Activated CD4-positive, alpha-beta T cell treated with anti-CD3 and anti-CD28 coated beads, Interleukin-2, Interleukin-6, amounts not matched to agents 100 ng/mL and 50 ng/mL, durations not matched to agents 16 hours and 8 hours (primary cell): ENCODE measurements at regions not wholly inside any gene's neighbourhood (a gene's known extent, or its start where the extent isn't known, plus 50 kb on each side); places are given as distances from the start of the nearest gene placed in this dataset.

Experiments used
- DNase-seq: peaks from one replicate; pipeline ENCODE4 v3.0.0-alpha.2; 2020

DNA sequence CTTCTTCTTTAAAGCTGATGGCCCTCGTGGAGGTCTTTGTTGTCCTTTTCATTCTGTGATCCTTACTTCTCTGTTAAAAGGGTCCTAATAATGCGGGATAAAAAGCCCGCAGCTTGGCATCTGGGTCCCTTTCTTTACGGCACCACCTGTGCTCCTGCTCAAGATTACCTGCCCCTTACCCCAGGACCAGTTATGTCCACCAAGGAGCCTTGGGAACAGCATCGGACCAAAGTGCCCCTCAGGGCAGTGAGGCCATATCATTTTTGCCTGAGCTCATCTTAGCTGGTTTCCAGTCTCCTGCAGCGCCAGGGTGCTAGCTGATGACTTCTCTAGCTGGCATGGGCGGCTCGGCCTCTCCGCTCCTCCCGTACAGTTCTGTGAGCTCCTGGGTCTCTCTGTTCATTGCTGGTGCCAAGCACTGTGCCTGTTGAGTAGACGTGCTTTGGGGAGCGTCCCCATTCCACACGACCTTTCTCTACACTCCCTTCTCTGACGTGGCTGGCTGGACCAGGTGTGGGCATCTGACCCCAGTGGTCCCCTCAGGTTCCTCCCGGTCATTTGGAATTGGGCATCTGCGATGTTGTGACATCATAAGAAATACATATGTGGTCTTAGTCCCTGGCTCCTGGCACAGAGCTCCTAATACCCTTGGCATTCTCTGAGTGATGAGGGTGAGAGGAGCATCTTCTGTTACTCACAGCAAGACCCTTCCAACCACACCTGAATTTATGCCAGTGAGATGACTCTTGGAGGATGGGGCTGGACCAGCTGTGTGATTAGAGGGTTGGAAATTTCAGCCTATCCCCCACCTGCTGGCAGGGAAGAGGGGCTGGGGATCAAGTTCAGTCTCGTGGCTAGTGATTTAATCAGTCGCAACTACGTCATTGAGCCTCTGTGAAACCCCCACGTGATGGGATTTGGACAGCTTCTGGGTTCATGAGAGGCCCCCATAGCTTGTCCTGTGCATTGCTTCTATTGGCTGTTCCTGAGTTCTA, 134.2 kb upstream of the HS6ST1 start:
- no peak for DNase-seq

DNA sequence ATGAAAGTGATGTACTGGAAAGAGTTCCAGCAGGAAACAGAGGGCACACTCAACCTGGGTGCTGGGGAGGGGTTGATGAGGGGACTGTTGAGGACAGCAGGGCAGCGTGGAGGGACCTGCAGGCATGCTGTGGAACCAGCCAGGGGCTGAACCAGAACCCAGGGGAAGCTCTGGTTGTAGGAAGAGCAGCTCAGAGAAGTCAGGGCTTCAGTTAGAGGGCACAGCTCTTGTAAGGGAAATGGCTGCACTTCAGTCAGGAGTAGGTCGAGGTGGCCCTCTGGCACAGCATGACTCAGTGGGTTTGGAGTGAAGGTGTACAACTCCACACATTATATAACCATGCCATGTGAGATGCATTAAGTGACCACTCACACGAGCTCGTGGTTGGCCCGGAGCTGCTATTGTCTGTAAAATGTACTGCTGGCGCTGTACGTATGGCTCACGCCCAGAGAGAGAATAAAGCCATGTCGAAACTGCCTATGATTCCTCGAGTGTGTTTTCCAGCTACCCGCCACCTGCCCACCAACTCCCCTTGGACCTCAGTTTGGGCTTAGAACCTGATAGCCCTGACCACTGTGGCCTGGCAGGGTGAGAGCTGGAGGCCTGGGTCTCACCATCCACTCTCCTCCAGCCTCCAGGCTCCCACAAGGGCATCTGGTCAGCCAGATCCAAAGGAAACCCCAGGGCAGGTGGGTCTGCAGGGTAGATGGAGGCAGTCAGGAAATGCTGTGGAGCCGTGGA, 136.5 kb upstream of the HS6ST1 start:
- DNase-seq = no peak

DNA sequence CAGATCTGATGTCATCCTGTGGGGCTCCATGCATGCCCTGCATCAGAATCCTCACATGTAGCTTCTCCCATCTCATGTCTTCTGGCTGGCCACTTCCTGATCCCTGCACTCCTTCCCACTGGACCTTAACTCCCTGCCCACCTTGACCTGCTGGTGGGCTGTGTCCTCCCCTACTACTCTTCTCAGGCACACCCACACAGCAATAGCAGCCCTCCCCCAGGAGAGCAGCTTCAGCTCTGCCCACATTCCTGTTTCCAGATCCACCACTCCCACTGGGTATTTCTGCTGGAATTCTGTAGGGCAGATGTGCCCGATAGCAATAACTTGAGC, 137.0 kb upstream of the HS6ST1 start:
- DNase-seq = no peak

DNA sequence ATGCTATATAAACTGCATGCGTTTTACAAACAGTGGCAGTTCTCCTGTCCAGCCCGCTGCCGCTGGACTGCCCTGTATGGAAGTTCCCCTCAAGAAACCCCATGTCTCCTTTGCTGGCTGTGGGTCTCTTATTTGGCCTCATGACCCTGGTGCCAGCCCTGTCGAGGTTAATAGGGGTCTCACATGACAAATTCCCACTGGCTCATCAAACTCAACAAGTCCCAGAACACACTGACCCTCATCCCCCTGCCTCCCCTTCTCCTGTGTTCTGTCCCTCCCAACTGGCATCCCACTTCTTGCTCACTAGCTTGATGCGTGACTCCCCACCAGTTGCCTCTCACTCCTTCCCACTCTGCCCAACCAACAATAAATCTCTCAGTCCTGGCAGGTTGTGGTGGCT, 137.6 kb upstream of the HS6ST1 start:
- DNase-seq = no peak

DNA sequence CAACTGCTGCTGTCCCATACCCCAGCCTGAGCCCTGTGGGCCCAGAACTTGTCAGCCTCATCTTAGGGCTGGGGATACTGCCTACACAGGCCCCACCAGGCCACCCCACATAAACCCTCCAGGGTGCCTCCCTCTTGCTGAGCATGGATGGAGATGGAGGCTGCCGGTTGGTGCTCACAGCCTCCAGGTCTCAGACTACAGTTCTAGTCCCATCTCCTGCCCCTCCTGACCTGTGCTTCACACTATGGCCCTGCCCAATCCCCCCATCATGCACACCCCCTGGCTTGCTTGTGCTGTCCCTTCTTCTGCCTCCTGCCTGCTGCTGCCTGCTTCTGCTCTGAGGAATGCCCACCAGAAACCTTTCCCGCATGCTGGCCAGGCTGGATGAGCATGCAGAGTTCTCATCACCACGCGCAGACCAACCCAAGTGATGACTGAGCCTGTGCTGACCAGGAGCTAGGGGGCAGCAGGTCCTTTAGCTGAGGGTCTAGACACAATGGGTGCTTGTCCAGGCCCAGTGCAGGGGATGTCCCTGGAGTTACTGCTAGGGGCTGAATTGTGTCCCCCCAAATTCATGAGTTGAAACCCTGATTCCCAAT, 138.4 kb upstream of the HS6ST1 start:
- DNase-seq = no peak

DNA sequence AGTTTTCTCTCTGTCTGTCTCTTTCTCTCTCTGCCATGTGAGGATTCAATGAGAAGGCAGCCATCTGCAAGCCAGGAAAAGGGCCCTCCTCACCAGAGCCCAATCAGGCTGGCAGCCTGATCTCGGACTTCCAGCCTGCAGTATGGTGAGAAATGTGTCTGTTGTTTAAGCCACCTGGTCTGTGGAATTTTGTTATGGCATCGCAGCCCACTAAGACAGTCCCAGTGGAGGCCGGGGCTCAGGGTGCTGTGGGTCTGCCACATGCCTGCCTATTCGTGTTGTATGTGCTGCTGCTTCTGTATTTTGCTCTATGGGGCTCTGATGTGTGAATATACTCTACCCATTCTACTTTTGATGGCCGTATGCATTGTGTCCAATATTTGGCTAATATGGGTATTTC, 139.0 kb upstream of the HS6ST1 start:
- no peak for DNase-seq

DNA sequence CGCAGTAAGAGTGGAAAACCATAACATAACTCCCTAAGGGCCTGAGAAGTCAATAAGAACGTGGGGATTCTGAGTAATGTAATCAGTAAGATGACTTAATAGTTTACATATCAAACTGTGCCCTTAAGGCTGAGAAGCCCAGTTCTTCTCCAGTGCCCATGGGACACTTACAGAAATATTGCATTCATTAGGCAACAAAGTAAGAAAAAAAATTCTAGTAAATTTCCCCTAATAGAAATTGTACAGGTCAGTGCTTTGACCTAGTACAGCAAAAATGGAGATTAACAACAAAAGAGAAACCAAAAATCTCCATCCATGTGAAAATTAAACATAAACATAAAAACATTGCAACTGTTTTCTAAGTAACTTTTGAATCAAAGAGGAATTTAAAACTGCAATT, 139.8 kb upstream of the HS6ST1 start:
- no peak for DNase-seq

DNA sequence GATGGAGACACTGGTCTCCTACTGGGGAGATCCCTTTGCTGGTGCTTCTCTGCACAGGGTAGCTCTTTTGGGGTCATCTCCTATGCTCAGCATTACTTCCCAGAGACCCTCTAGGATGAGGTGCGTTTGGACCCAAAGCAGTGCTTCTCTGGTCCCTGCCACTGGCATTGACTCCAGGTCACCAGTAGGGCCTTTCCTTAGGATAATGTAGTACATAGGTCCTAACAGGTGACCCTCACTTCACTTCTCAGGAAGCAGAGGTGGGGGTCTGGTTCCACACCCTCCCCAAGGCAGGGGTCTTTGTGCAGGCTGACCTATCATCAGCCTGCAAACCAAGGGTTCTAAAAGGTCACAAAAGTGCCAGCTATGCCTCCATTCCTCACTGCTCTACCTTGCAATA, 145.8 kb upstream of the HS6ST1 start:
- no peak for DNase-seq

DNA sequence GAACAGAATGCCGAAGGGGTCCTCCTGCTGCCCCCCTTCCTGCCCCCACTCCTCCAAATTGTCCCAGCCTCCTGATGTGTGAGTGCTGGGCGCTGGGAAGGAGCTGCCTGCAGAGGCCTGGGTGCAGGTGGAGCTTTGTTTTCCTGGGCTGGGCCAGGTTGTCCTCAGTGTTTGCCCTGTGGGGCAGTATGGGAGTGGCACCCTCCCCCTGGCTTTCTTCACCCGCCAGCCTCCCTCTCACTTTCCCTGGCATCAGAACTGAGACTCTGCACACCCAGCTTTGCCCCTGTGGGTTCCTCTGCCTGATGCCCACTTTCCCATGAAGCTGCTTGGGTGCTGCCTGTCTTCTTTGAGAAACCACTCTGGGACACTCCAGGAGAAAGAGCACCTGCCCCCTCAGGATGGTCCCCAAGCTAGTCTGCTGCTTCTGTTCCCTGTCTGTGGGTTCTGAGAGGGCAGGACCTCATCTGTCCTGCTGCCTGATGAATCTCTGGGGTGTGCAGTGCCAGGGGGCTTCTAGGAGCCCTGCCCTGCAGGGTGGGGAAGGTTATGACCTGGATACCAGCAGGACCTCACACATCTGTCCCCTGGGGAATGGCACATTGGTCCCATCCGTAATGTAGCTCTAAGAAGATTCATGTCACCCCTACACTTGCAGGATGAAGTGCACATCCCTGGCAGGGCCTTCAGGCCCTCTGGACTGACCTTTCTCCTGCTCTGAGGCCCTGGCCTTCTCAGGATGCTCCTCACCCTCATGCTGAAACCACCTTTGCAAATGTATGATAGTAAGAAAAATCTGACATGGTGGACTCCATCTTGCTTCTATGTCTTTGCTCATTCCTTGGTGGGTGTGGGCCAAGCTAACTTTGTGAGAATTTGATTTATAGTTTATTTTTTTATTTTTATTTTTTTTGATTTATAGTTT, 146.8 kb upstream of the HS6ST1 start:
- DNase-seq = no peak

DNA sequence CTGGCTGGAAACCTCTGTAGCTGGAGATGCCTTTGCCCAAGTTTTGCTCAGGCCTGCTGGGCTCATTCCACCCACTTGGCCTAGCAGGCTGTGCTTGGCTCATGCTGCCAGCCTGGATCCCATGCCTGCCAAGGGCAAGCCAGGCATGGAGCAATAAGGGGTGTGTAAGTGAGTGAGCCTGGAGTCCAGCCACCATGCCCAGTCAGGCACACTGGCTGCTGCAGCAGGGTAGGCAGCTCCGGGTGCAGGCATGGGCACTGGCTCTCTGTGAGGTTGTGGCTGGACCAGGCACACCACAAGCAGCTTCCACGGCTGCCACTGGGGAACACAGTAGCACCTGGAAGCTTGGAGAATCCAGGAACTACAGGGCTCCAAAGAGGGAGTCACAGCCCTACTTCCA, 147.7 kb upstream of the HS6ST1 start:
- no peak for DNase-seq

DNA sequence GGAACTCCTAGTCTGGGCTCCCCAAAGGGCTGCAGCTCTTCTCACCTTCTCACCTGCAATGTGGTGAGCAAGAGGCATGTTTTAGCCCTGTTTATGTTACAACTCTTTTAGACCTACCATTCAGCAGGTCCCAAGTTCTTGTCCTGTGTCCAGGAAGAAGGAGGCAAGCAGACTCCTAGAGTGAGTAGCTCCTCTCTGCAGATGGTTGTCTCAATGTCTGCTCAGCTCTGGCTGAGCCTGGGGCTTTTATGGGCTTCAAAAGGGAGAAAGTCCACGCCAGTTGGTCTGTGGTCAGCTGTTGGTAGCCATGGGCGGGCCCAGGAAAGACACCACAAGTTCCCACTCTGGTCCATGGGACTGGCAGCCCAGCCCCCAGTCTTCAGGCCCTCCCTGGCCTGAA, 148.1 kb upstream of the HS6ST1 start:
- DNase-seq = no peak

DNA sequence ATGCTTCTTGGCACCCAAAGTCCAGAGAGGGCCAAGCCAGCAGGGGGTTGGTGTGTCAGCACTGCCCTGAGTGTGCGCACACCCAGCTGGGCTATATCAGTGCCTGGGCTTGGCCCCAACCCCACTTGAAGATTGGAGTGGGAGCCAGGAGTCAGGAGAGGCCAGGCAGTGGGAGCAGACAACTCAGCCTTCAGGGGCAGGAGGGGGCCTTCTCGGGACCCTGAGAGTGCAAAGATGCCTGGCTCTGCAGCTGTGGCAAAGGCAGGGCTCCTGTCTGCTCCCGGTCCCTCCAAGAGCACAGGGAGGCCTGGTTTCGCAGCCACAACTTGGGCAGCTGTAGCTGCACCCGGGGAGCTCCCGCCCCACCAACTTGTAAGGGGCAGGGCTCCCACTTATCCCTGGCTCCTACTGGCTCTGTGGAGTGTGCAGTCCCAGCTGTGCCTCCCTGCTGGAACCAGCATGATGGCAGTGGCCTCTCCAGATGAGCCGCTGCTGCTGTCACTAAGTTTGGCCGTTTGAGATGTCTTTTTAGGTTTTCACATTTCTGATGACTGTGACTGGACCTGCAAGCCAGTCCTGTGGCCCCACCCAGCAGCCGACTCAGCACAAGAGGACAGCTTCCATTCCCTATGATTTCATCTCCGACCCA, 148.8 kb upstream of the HS6ST1 start:
- DNase-seq = no peak

DNA sequence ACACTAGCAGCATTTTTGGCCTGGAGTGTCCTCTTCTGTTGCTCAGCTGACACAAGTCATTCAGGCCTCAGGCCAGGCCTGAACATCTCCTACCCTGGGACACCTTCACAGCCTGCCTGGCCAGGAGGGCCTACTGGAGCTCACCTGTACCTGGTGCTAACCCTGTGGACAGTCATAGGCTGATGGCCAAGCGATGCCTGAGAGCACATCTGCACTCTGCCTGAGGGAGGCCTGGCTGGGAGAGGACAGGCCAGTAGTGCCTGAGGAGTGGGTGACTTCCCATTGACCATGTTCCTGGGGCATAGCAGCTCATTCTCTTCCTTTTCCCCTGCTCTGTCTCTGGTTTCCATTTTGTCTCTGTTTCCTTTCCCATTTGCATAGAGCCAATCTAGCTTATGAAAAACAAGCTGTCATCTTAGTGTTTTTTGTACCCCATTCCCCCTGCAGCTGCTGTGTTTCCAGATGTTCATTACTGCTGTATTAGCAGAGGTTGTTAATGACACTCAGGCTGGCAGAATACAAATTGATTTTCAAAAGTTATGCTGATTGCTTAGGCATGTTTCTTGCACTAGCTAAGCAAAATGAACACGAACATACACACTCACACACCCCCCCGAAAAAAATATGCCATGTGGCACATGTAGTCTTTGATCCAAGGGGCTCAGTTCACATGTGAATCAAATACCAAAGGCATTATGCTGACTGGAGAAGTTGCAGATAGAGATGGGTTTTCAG, 149.7 kb upstream of the HS6ST1 start:
- DNase-seq = no peak

DNA sequence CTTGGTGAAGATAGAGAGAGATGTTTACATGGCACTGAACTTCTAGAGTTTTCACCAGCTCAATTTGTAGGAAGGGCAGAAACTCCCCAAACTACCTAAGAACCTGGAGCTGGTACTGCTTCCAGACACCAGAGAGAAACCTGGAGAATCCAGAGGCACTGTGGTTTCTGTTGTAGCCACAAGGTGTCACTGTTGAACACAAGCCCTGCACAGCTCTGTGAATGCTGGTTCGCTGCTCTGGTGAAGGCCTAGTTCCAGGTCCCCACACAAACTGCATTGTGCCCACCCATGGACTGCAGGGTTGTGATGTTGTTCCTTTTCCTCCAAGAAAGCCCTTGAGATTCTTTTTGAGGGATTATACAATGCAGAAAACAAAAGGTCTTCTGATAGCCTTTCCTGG, 150.5 kb upstream of the HS6ST1 start:
- peak; percentile 16 for DNase-seq

DNA sequence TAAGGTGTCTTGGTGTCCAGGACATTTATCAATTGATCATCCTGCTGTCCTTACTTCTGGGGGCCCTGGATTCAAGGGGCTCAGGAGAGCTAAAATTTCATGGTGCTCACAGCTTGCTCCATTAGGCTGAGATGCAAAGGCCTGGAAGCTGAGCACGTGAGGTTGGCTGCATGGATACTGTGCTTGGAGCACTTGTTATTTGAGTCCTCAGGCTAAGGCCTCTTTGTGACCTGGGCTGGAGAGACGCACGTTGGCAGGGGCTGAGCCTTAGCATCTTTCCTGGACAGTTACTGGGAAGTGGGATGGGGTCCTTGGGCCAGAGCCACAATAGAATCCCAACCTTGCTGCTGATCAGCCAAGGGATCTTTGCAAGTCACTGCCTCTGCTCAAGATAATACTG, 151.2 kb upstream of the HS6ST1 start:
- no peak for DNase-seq

DNA sequence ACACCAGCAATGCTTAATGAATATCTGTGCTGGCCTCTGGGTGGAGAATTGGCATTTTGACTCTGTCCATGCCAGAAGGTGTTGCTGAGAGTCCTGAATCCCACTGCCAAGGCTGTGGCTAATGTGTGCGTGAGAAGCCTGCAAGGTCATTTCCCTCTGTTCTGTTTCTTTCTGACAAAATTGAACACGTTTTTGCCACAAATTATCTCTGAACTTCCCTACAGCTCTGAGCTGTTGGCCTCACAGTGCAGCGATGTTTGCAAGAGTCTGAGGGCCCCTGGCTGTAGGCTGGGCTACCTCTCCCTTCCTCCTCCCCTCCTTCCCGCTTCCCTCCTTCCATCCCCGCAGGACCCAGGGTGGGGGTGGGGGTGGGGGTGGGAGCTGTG, 154.1 kb upstream of the HS6ST1 start:
- no peak for DNase-seq

DNA sequence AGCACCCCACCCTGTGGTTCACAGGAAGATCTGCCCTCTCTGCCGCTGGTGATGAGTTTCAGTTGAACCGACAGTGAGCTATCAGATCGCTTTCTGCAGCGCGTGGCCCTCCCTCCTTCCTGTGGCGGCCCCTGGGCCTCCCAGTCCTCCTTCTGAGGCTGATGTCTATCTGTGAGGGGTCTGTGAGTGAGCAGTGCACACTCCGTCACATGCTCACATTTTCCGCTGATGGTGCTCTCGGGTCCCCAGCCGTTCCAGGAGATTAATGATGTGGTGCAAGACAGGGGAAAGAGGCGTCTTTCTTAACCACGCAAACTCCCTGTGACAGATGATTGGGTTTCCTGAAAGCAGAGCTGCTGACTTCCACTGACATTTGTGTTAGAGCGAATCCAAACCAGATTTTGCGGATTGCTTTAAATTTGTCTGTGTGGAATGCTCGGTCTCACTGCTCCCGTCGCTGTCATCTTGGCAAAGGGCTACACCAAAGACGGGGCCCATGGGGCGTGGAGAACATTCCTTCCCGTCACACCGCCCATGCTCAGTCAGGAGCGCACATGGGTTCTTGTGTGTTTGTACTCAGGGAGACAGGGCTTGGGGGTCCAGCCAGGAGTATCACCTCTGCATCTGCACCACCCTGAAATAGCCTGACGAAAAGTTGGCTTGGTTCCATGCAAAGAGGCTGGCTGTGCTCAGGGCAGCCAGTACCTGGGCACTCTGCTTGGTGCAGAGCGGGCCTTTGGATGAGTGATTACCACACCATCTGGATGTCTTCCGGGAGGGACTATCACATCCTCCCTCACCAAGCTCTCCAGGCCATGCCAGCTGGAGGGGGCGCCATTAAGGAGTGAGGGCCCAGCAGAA, 154.7 kb upstream of the HS6ST1 start:
- peak; percentile 66 for DNase-seq

DNA sequence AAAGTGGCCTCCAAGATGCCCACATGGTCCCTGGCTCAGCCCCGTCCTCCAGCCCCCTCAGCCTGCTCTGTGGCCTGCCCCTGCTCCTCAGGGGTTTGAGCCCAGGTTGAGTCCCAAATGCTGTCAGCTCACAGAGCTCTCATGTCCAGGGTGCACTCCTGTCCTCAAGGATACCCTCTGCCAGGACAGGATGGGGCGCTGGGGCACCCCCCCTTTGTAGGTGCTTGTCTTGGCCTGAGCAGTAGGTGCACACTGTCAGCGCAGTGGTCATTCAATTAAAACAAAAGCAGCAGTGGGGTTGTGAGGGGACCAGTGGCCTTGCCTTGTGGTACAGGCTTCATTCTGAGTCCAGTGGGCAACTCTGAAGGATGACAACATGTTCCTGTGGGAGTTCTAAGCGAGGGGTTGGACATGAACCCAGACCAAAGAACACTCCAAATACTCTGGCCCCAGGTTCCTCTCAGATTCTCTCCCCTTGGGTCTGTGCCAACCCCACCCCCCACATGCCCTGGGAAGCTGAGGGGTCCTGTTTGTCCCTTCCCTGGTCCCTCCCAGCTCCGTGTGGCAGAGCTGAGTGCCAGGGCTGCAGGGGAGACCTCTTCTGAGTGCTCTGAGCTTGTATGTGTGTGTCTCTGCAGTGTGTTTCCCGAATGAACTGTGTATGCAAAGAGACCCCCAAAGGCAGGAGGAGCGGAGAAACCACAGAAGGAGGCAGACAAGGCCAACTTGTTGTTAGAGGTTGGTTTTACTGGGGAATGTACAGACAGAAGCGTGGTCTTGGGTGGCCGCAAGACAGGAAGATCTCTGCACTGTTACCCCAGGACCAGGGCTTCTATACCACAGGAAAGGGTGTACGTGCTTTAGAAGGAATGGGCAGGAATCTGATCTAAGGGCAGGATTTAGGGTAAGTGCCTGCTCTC, 155.6 kb upstream of the HS6ST1 start:
- no peak for DNase-seq

DNA sequence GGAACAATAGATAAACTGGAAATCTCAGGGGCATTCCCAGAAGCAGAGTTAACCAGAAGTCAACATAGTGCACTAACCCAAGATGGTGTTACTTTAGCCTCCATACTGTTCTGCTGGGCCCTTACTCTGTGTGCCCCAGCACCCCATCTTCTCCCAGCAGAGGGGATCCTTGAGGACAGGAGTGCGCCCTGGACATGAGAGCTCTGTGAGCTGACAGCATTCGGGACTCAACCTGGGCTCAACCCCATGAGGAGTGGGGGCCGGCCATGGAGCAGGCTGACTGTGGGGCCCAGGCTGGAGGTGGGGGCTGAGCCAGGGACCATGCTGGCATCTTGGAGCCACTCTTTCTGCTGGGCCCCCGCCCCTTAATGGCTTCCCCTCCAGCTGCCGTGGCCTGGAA, 156.3 kb upstream of the HS6ST1 start:
- no peak for DNase-seq
